ENCODE measurements at regions not wholly inside any gene's neighbourhood (a gene's known extent, or its start where the extent isn't known, plus 50 kb on each side); places are given as distances from the start of the nearest gene placed in this dataset.

- TF ChIP-seq, protein P1, sequence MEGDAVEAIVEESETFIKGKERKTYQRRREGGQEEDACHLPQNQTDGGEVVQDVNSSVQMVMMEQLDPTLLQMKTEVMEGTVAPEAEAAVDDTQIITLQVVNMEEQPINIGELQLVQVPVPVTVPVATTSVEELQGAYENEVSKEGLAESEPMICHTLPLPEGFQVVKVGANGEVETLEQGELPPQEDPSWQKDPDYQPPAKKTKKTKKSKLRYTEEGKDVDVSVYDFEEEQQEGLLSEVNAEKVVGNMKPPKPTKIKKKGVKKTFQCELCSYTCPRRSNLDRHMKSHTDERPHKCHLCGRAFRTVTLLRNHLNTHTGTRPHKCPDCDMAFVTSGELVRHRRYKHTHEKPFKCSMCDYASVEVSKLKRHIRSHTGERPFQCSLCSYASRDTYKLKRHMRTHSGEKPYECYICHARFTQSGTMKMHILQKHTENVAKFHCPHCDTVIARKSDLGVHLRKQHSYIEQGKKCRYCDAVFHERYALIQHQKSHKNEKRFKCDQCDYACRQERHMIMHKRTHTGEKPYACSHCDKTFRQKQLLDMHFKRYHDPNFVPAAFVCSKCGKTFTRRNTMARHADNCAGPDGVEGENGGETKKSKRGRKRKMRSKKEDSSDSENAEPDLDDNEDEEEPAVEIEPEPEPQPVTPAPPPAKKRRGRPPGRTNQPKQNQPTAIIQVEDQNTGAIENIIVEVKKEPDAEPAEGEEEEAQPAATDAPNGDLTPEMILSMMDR (conservative IDR thresholded peaks at IDR 0.05; ENCODE audit: low read depth, low read length) = no peak
- H3K4me3 ChIP-seq (ENCODE audit: low read length) = no peak overlapping the region
- no peak for DNase-seq (ENCODE audit: low read depth)
Observed at GRCh38 chr10:128835361-128835760, 631.7 kb upstream of the MGMT start.

DNA sequence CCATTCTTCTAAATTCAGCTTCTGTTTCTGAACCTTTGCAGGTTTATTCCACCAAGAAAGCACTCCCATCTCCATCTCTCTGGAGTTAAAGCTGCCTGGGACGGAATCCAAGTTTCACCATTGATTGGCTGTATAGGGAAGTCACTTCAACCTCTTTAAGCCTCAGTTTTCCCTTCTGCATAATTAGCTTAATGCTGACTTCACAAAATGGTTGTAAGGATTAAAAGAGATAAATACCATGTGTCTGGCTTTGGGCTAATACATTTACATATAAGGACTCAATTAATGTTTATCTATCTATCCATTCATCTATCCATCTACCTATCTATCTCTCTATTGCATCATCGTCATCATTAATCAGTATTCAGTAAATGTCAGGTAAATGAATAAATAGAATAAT, 629.6 kb upstream of the MGMT start:
- TF ChIP-seq, protein P1 (conservative IDR thresholded peaks at IDR 0.05; ENCODE audit: low read depth, low read length) = no peak

DNA sequence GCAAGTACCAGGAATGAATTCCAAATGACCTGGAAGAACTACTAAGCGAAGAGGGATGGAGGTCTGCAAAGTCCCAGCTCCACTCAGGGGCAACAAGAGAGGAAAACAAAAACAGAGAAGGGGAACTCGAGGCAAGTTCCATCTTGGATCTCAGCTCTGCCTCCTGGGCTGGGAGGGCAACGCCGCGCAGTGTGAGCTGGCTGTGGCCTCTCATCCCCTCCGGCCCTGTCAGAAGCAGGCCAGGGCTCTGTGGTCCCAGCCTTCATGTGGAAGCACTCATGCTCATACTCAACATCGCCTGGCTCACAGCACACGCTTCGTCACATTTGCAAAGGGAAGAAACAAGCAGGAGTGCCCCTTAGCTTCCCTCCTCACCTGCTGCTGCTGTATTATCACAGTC, 627.9 kb upstream of the MGMT start:
- TF ChIP-seq, protein P1 (conservative IDR thresholded peaks at IDR 0.05; ENCODE audit: low read depth, low read length) = no peak
- DNase-seq (ENCODE audit: low read depth) = no peak
- no peak overlapping the region for H3K4me3 ChIP-seq (ENCODE audit: low read length)

More for the DNA sequence above, 629.6 kb upstream of the MGMT start:
- no peak overlapping the region for H3K4me3 ChIP-seq (ENCODE audit: low read length)
- DNase-seq (ENCODE audit: low read depth) = no peak

DNA sequence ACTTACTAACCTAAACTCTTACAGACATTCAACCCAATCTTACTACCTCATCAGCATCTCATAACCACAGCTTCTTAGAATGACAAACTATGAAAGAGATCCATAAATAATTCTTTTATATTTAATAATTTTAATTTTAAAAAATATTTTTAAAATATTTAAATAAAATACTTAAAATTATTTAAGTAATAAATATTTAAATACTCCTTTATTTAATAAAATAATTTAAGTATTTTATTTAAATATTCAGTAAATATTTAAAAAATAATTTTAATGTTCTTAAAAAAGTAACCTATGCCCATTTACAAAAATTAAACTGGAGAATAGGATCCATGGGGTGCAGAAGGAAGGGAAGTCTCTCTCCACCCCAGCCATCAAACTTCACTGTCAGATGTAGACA, 627.3 kb upstream of the MGMT start:
- TF ChIP-seq, protein P1 (conservative IDR thresholded peaks at IDR 0.05; ENCODE audit: low read depth, low read length) = no peak
- DNase-seq (ENCODE audit: low read depth) = no peak
- no peak overlapping the region for H3K4me3 ChIP-seq (ENCODE audit: low read length)

- no peak overlapping the region for H3K4me3 ChIP-seq (ENCODE audit: low read length)
- DNase-seq (ENCODE audit: low read depth) = no peak
- TF ChIP-seq, protein P1 (conservative IDR thresholded peaks at IDR 0.05; ENCODE audit: low read depth, low read length) = no peak
Observed at GRCh38 chr10:128843972-128844371, 623.1 kb upstream of the MGMT start.

DNA sequence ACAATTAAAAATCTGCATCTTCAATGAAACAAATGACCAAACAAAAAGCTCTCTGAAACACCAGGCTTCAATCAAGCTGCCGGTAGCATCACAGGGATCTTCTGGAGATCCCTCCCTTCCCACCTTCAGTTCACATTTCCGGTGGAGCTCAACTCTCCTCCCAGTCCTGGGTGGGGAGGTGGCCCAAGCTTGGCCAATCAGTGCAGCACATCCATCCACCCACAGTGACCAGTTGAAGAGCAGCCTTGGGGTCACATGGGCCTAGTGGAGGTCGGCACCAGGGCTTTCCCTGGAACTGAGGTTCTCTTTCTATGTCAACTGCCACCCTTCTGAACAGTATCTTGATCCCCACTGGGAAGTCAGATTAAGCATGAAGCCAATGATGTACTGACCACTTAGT, 620.1 kb upstream of the MGMT start:
- TF ChIP-seq, protein P1 (conservative IDR thresholded peaks at IDR 0.05; ENCODE audit: low read depth, low read length) = no peak
- no peak overlapping the region for H3K4me3 ChIP-seq (ENCODE audit: low read length)
- DNase-seq (ENCODE audit: low read depth) = no peak

- no peak for DNase-seq (ENCODE audit: low read depth)
- TF ChIP-seq, protein P1 (conservative IDR thresholded peaks at IDR 0.05; ENCODE audit: low read depth, low read length) = no peak
- H3K4me3 ChIP-seq (ENCODE audit: low read length) = no peak overlapping the region
Observed at GRCh38 chr10:128848810-128849209, 618.2 kb upstream of the MGMT start.
